ENCODE measurements at regions not wholly inside any gene's neighbourhood (a gene's known extent, or its start where the extent isn't known, plus 50 kb on each side); places are given as distances from the start of the nearest gene placed in this dataset.

- no peaks in the 10 kb centered on the region for H3K9me3 ChIP-seq (ENCODE audit: low read depth)
- H3K27me3 ChIP-seq (replicated peaks; ENCODE audit: insufficient read depth), result no peaks in the 10 kb centered on the region
- H3K4me1 ChIP-seq (ENCODE audit: insufficient read depth), result peaks cover 23% of the 10 kb centered on the region
- H3K36me3 ChIP-seq (ENCODE audit: low read depth), result no peaks in the 10 kb centered on the region
- H3F3A ChIP-seq (ENCODE audit: insufficient read depth), result peaks cover 17% of the 10 kb centered on the region
- peak; percentile 60 for DNase-seq
- WGBS, 2 experiments (ENCODE audit: low coverage in 1 of 2, low lambda C conversion rate in 2 of 2, missing lambda C conversion rate in 2 of 2), result 63 to 88% methylated on average over 2 of the region's 2 CpGs
- H3K4me3 ChIP-seq, result no peak overlapping the region
- in situ Hi-C loops (cut with MboI), result no loop called here
- H4K20me1 ChIP-seq (ENCODE audit: insufficient read depth), result no peaks in the 10 kb centered on the region
- H2AFZ ChIP-seq, result no peak overlapping the region
- H3K9me2 ChIP-seq (ENCODE audit: insufficient read depth), result 0 out of 2 replicates have a peak, but pooled peaks cover 3% of the 10 kb centered on the region
- H3K4me2 ChIP-seq (ENCODE audit: unreplicated experiment), result peak overlapping the region; percentile 57
- H3K9ac ChIP-seq, result no peak overlapping the region
- TF ChIP-seq EZH2phosphoT487 (IDR thresholded peaks at IDR 0.05; ENCODE audit: insufficient read depth, low read depth) (no peak), EZH2 (IDR thresholded peaks at IDR 0.05; ENCODE audit: insufficient read depth, poor library complexity, severe bottlenecking) (no peak)
- peak overlapping the region; percentile 42 for H3K27ac ChIP-seq
- H3K79me2 ChIP-seq (ENCODE audit: insufficient read depth), result no peaks in the 10 kb centered on the region
Measured at GRCh38 chr21:15616864-15617574, 112.8 kb upstream of the USP25 start.

- Histone ChIP-seq H3K79me2 (ENCODE audit: insufficient read depth) (no peaks in the 10 kb centered on the region), H3K4me1 (ENCODE audit: insufficient read depth) (peaks cover 23% of the 10 kb centered on the region), H3K9me3 (ENCODE audit: low read depth) (no peaks in the 10 kb centered on the region), H3K27ac (peak overlapping the region; percentile 42), H3K36me3 (ENCODE audit: low read depth) (no peaks in the 10 kb centered on the region), H3K9me2 (ENCODE audit: insufficient read depth) (0 out of 2 replicates have a peak, but pooled peaks cover 3% of the 10 kb centered on the region), H3K4me3 (no peak overlapping the region), H3F3A (ENCODE audit: insufficient read depth) (peaks cover 17% of the 10 kb centered on the region), H3K27me3 (replicated peaks; ENCODE audit: insufficient read depth) (no peaks in the 10 kb centered on the region), H3K4me2 (ENCODE audit: unreplicated experiment) (peak overlapping the region; percentile 43), H4K20me1 (ENCODE audit: insufficient read depth) (no peaks in the 10 kb centered on the region), H2AFZ (peak overlapping the region; percentile 10; the same call in 1 of the 2 replicates), H3K9ac (no peak overlapping the region)
- in situ Hi-C loops (cut with MboI), result no loop called here
- WGBS, 2 experiments (ENCODE audit: low coverage in 1 of 2, low lambda C conversion rate in 2 of 2, missing lambda C conversion rate in 2 of 2), result 15 to 19% methylated on average over 3 of the region's 3 CpGs
- DNase-seq, result peak; percentile 57
- TF ChIP-seq EZH2 (IDR thresholded peaks at IDR 0.05; ENCODE audit: insufficient read depth, poor library complexity, severe bottlenecking) (no peak), EZH2phosphoT487 (IDR thresholded peaks at IDR 0.05; ENCODE audit: insufficient read depth, low read depth) (no peak)
Measured at GRCh38 chr21:15617964-15618363, 111.8 kb upstream of the USP25 start.

GRCh38 chr21:15620892-15621291 is 108.9 kb upstream of the USP25 start:
- H4K20me1 ChIP-seq (ENCODE audit: insufficient read depth), result no peaks in the 10 kb centered on the region
- no peak for TF ChIP-seq EZH2 (IDR thresholded peaks at IDR 0.05; ENCODE audit: insufficient read depth, poor library complexity, severe bottlenecking)
- H3K27me3 ChIP-seq (replicated peaks; ENCODE audit: insufficient read depth), result no peaks in the 10 kb centered on the region
- 0 out of 2 replicates have a peak, but pooled peaks cover 3% of the 10 kb centered on the region for H3K9me2 ChIP-seq (ENCODE audit: insufficient read depth)
- H3K4me3 ChIP-seq, result no peak overlapping the region
- no peaks in the 10 kb centered on the region for H3K9me3 ChIP-seq (ENCODE audit: low read depth)
- H3K27ac ChIP-seq, result no peak overlapping the region
- H3K4me2 ChIP-seq (ENCODE audit: unreplicated experiment), result no peak overlapping the region
- 88 to 92% methylated on average over 2 of the region's 2 CpGs for WGBS, 2 experiments (ENCODE audit: low coverage in 1 of 2, low lambda C conversion rate in 2 of 2, missing lambda C conversion rate in 2 of 2)
- in situ Hi-C loops (cut with MboI), result no loop called here
- no peaks in the 10 kb centered on the region for H3K36me3 ChIP-seq (ENCODE audit: low read depth)
- H2AFZ ChIP-seq, result no peak overlapping the region
- peaks cover 23% of the 10 kb centered on the region for H3K4me1 ChIP-seq (ENCODE audit: insufficient read depth)
- H3K79me2 ChIP-seq (ENCODE audit: insufficient read depth), result no peaks in the 10 kb centered on the region
- no peak for DNase-seq
- peaks cover 17% of the 10 kb centered on the region for H3F3A ChIP-seq (ENCODE audit: insufficient read depth)
- no peak overlapping the region for H3K9ac ChIP-seq

- no peaks in the 10 kb centered on the region for H4K20me1 ChIP-seq (ENCODE audit: insufficient read depth)
- in situ Hi-C loops (cut with MboI), result no loop called here
- no peaks in the 10 kb centered on the region for H3K4me1 ChIP-seq (ENCODE audit: insufficient read depth)
- H3K27me3 ChIP-seq (replicated peaks; ENCODE audit: insufficient read depth), result no peaks in the 10 kb centered on the region
- no peak overlapping the region for H3K4me2 ChIP-seq (ENCODE audit: unreplicated experiment)
- 0 out of 2 replicates have a peak, but pooled peaks cover 3% of the 10 kb centered on the region for H3K9me2 ChIP-seq (ENCODE audit: insufficient read depth)
- no peak for DNase-seq
- no peak overlapping the region for H3K9ac ChIP-seq
- H3K79me2 ChIP-seq (ENCODE audit: insufficient read depth), result no peaks in the 10 kb centered on the region
- 84 to 87% methylated on average over 2 of the region's 2 CpGs for WGBS, 2 experiments (ENCODE audit: low coverage in 1 of 2, low lambda C conversion rate in 2 of 2, missing lambda C conversion rate in 2 of 2)
- no peaks in the 10 kb centered on the region for H3K36me3 ChIP-seq (ENCODE audit: low read depth)
- H3K9me3 ChIP-seq (ENCODE audit: low read depth), result no peaks in the 10 kb centered on the region
- no peak overlapping the region for H3K27ac ChIP-seq
- no peak overlapping the region for H3K4me3 ChIP-seq
- H2AFZ ChIP-seq, result no peak overlapping the region
- TF ChIP-seq EZH2 (IDR thresholded peaks at IDR 0.05; ENCODE audit: insufficient read depth, poor library complexity, severe bottlenecking) (no peak), EZH2phosphoT487 (IDR thresholded peaks at IDR 0.05; ENCODE audit: insufficient read depth, low read depth) (no peak)
- no peaks in the 10 kb centered on the region for H3F3A ChIP-seq (ENCODE audit: insufficient read depth)
Measured at GRCh38 chr21:15624646-15625045, 105.1 kb upstream of the USP25 start.
